NT2/D1 (cell line): ENCODE measurements at regions not wholly inside any gene's neighbourhood (a gene's known extent, or its start where the extent isn't known, plus 50 kb on each side); places are given as distances from the start of the nearest gene placed in this dataset.

Source experiments
- SUZ12 ChIP-seq: IDR thresholded peaks from 2 replicates; pipeline ENCODE4 v1.6.1; 2011; ENCODE audit not compliant: insufficient read length, insufficient read depth; ENCODE audit errors: extremely low read depth
- YY1 ChIP-seq: IDR thresholded peaks from 2 replicates; pipeline ENCODE4 v1.6.1; 2011; ENCODE audit not compliant: insufficient read length, insufficient read depth

- TF ChIP-seq SUZ12 (no peak), YY1 (no peak)
Observed at GRCh38 chr7:55299273-55299967, 65.7 kb upstream of the LANCL2 start.
